HG02623 (cell line): ENCODE measurements at regions not wholly inside any gene's neighbourhood (a gene's known extent, or its start where the extent isn't known, plus 50 kb on each side); places are given as distances from the start of the nearest gene placed in this dataset.

Source experiments
- ATAC-seq: cut with Tn5 transposase; IDR thresholded peaks from one replicate; pipeline ENCODE4 v1.9.1; 2021; ENCODE audit warnings: moderate library complexity; ENCODE audit not compliant: unreplicated experiment

- ATAC-seq = no peak
Observed at GRCh38 chr12:130070126-130070611, 92.1 kb upstream of the FZD10 start.

GRCh38 chr12:130073721-130074120, 88.5 kb upstream of the FZD10 start:
- ATAC-seq = no peak

- no peak for ATAC-seq
Observed at GRCh38 chr12:130074661-130075406, 87.4 kb upstream of the FZD10 start.

DNA sequence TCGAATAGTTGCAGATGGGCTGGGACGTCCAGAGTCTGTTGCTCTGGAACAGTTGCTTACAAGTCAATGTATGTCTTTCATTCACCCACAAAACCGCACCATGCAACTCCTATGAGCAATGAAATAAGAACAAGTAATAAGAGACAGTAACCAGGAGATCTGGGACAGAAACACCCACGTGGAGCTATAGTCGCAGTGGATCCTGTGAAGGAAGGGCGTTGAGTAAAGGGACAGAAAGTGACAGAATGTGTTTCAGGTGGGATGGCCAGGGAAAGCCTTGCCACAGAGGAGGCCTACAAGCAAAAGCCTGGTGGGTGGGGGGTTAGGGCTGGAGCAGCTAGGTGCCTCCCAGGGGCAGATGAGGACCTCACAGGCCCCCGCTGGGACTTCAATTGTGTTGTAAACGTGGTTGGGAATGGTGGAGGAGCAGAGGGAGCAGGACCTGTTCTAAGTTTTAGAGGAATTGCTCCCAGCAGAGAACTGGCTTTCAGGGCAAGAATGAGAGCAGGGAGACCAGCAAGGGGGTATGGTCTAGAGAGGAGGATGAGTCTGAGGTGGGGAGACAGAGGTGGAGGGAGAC, 86.7 kb upstream of the FZD10 start:
- ATAC-seq = no peak

DNA sequence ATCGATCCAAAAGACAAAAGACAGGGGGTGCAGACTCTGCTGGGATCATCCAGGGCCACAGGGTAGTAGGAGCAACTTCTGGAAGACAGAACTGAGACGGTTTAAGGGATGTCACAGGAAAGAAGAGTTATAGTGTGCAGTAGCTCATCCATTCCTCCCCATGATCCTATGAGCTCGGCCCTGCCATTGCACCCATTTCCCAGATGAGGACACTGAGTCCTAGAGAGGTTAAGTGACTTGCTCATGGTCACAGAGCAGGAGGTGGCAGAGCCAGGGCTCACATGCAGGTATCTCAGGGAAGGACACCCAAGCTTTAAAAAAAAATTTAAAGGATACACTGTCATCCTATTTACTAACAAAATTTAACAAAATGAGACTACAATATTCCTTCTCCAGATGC, 86.1 kb upstream of the FZD10 start:
- no peak for ATAC-seq

GRCh38 chr12:130076752-130077151, 85.5 kb upstream of the FZD10 start:
- ATAC-seq = no peak

GRCh38 chr12:130078852-130079251, 83.4 kb upstream of the FZD10 start:
- ATAC-seq = no peak

DNA sequence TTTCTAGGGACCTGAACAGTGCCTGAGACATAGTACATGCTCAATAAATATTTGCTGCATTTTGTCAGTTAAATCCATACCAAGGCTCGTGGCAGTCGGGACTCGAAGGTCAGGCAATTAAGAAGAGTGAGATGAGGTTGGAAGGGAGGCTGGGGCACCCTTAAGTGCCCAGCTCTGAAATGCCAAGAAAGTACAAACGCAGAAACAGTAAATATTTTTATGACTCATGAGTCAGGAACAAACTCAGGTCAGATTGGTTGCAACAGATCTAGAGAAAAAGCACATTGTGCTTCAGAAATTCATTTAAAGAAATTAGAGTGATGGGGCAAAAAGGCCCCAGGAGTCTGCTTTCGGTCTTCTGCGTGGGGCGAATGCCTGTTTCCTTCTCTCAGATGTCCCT, 83.0 kb upstream of the FZD10 start:
- ATAC-seq = no peak

DNA sequence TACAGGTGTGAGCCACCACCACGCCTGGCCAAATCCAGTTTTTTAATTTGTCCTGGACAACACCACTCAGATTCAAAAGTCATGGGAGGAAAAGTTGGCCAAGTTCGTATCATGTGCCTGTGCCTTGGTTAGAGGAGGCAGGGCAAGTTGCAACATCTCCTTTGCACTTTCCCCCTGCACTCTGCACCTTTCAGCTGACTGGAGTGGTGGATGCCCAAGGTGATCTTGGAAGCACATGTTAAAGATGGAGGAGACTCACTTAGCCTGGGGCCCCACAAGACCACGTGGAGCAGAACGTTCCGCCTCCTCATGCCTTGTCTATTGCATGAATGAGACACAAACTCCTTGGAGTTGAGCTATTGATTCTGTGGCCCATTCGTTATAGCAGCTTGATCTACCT, 82.1 kb upstream of the FZD10 start:
- ATAC-seq = no peak

DNA sequence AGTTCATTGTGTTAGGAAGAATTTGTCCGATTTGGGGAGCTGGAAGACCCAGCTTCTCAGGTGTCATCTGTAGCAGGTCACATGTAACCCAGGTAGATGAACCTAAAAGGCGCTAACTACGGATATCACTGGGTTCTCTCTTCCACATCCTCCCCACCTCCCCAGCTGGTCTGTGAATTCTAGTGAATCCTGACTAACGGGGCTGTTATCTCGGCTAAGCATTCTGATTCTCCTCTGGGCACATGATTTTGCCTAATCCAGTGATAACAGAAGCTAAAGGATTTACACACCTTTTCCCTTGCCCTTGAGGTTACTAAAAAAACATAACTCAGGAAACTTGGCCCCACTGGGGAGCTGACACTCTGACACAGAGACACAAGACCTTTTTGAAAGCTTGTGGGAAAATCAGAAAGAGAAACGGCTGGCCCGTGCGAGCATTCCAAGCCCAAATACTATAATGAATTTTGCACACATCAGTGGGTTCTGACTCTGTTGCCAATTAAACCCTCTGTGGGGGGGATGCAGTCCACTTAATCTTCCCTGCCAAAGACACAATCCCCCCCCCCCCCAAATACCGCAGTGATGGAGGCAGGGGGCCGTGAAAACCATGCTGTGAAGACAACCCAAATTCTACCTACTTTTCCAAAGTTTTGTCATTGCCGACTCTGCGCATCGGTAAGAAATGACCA, 81.0 kb upstream of the FZD10 start:
- no peak for ATAC-seq

GRCh38 chr12:130083002-130083401, 79.3 kb upstream of the FZD10 start:
- no peak for ATAC-seq

GRCh38 chr12:130083734-130084133, 78.5 kb upstream of the FZD10 start:
- ATAC-seq = no peak

GRCh38 chr12:130084359-130084758, 77.9 kb upstream of the FZD10 start:
- ATAC-seq = no peak

DNA sequence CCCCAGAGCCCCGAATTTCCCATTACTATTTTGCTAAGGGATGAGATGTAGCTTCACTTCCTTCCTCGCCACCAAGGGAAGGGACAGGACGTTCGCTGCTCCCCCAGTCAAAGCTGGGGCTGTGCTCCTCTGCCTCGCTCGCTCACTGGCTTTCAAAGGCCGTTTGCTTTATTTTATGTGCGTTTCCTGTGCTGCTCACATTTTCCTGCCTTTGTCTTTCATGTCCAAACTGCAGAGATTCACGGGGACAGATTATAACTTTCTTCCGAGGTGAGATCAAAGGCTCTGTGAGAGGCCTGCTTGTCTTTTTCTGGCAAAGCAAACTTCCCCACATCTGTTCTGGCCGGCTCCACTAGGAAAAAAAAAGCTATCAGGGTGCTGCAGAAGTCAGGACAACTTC, 76.0 kb upstream of the FZD10 start:
- ATAC-seq = no peak

- ATAC-seq = no peak
Observed at GRCh38 chr12:130086797-130087196, 75.5 kb upstream of the FZD10 start.

- ATAC-seq = no peak
Observed at GRCh38 chr12:130087222-130087621, 75.0 kb upstream of the FZD10 start.

GRCh38 chr12:130088504-130088903, 73.8 kb upstream of the FZD10 start:
- no peak for ATAC-seq

DNA sequence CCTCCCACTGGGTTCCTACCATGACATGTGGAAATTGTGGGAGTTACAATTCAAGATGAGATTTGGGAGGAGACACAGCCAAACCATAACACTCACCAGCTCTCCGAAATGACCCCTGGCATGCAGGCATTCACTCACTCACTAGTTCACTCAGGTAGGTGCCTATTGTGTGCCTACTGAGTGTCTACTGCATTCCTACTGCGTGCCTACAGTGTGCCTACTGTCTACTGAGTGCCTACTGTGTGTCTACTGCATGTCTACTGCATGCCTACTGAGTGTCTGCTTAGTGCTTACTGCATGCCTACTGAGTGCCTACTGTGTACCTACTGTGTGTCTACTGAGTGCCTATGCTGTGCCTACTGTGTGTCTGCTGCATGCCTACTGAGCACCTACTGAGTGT, 71.7 kb upstream of the FZD10 start:
- ATAC-seq = no peak

DNA sequence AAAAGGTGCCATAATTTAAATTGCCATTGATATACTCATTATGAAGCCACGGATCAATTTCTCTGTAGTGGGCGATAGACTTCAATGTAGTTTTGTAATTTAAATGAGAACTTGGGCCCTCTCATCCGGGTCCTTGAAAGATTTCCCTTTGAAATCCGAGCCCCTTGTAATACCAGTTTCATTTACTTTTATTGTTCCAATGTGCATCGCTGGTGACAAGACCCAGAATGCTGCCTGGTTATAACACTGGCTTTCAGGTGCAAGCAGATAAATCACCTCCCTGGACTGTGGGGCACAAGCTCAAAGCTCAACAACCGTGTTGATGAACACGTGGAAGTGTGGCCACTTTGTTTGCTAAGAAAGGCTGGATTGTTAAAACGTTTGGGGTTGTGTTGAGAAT, 68.9 kb upstream of the FZD10 start:
- no peak for ATAC-seq

DNA sequence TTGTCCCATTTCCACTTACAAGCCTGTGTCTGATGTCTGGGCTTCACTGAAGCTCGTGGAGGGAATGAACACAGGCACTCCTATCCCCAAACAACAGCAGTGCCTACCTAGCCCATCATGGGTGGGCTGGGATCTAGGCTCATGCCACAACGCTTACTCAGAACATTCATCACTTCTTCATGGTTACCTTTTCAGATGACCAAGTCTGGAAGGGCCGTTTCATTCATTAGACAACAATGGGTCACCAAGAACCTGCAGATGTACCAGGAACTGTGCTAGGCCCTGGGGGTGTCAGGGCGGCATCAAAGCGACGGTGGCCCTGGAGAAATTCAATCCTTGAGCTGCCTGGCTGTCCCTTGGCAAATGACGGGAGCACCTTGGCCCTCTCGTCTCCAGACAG, 64.9 kb upstream of the FZD10 start:
- ATAC-seq = no peak

GRCh38 chr12:130097798-130098255, 64.4 kb upstream of the FZD10 start:
- no peak for ATAC-seq
